Bronchial epithelial cell (primary cell): ENCODE measurements at regions not wholly inside any gene's neighbourhood (a gene's known extent, or its start where the extent isn't known, plus 50 kb on each side); places are given as distances from the start of the nearest gene placed in this dataset.

Source experiments
- DNase-seq: peaks from one replicate; pipeline ENCODE4 v3.0.0-alpha.2; 2010; ENCODE audit warnings: low read depth
- FAIRE-seq: peaks from 2 replicates; lab custom pipeline; 2011; peaks lifted over from hg19 to GRCh38; lab: Jason Lieb, UNC
- H3K27me3 ChIP-seq: 2 replicates; pipeline ENCODE4 v1.5.1; 2011; ENCODE audit warnings: low read length; ENCODE audit not compliant: control insufficient read depth, insufficient read depth
- H3K36me3 ChIP-seq: 2 replicates; pipeline ENCODE4 v1.5.1; 2011; ENCODE audit warnings: low read length; ENCODE audit not compliant: control insufficient read depth, insufficient read depth
- H3K4me3 ChIP-seq: 2 replicates; pipeline ENCODE4 v1.5.1; 2011; ENCODE audit warnings: mild to moderate bottlenecking, low read depth, low read length, control low read depth
- TF ChIP-seq, protein P1 (sequence below): IDR thresholded peaks from 2 replicates; pipeline ENCODE4 v1.5.1; 2011; ENCODE audit warnings: mild to moderate bottlenecking, moderate library complexity, low read length, control low read depth, inconsistent platforms; ENCODE audit not compliant: insufficient read depth, severe bottlenecking

DNA sequence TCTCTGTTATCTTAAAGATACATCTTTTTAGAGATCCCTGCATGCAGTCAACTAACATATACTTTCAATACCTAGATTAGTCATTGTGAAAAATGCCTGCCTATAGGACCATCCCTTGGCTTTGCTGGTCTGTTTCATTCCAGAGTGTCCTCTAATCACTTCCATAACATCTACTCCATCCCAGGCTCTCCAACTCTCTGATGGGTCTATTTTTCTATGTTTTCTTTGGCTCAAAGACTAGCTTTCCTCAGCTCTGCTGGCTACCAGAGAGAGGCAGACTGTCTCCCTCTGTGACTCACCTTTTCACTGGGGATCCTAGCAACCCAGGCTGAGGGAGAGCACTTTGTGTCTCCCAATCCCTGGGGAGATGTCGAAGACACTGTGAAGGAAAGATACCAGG is 547.7 kb upstream of the MCTP2 start:
- Histone ChIP-seq H3K27me3 (no peaks in the 10 kb centered on the region), H3K36me3 (no peaks in the 10 kb centered on the region), H3K4me3 (no peak overlapping the region)
- DNase-seq (no peak), FAIRE-seq (no peak)
- TF ChIP-seq, protein P1, sequence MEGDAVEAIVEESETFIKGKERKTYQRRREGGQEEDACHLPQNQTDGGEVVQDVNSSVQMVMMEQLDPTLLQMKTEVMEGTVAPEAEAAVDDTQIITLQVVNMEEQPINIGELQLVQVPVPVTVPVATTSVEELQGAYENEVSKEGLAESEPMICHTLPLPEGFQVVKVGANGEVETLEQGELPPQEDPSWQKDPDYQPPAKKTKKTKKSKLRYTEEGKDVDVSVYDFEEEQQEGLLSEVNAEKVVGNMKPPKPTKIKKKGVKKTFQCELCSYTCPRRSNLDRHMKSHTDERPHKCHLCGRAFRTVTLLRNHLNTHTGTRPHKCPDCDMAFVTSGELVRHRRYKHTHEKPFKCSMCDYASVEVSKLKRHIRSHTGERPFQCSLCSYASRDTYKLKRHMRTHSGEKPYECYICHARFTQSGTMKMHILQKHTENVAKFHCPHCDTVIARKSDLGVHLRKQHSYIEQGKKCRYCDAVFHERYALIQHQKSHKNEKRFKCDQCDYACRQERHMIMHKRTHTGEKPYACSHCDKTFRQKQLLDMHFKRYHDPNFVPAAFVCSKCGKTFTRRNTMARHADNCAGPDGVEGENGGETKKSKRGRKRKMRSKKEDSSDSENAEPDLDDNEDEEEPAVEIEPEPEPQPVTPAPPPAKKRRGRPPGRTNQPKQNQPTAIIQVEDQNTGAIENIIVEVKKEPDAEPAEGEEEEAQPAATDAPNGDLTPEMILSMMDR = no peak

DNA sequence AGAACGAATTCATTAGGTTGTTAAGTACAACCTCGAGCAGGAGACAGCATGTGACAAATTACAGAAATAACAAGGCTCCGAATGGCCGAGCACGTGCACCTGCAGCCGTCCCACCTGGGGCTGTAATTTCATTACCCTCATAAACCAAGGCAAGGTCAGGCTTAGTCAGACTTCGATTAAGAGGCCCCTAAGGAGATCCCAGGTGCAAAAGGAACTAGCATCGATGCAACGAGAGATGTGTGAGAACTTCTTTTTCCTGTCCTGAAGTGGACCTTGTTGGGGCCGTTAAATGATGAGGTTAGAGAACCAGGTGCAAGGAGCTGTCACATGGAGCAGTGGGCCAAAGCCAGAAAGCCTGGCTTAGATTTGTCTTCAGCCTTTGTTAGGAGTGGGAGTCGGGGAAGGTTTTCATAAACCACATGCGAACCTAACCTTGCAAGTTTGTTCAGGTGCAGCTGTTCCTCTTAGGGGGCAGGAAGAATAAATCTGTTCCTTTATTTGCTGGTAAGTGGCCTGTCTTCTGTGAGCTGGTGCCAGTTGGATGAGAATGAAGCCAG is 559.9 kb upstream of the MCTP2 start:
- Histone ChIP-seq H3K4me3 (no peak overlapping the region), H3K36me3 (no peaks in the 10 kb centered on the region), H3K27me3 (no peaks in the 10 kb centered on the region)
- FAIRE-seq (no peak), DNase-seq (no peak)
- TF ChIP-seq, protein P1 = no peak

DNA sequence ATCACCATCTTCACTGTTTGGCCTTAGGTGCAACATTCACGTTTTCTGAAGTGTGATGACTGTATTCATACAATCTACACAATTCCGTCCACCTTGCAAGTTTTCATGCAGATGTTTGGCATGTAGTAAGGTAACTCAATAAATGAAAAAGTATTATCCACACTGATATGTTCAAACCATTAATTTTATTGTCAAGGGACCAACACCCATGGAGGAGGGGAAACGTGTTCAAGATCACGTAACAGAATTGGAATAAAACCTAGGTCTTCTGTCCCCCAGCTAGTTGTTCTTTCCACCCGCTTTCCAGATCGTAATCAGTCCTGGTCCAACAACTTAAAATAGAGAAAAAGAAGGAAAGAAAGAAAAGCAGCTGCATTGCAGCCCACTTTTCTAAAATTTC is 560.4 kb upstream of the MCTP2 start:
- FAIRE-seq (no peak), DNase-seq (no peak)
- no peaks in the 10 kb centered on the region for H3K27me3 ChIP-seq
- no peak overlapping the region for H3K4me3 ChIP-seq
- TF ChIP-seq, protein P1 = no peak
- no peaks in the 10 kb centered on the region for H3K36me3 ChIP-seq

DNA sequence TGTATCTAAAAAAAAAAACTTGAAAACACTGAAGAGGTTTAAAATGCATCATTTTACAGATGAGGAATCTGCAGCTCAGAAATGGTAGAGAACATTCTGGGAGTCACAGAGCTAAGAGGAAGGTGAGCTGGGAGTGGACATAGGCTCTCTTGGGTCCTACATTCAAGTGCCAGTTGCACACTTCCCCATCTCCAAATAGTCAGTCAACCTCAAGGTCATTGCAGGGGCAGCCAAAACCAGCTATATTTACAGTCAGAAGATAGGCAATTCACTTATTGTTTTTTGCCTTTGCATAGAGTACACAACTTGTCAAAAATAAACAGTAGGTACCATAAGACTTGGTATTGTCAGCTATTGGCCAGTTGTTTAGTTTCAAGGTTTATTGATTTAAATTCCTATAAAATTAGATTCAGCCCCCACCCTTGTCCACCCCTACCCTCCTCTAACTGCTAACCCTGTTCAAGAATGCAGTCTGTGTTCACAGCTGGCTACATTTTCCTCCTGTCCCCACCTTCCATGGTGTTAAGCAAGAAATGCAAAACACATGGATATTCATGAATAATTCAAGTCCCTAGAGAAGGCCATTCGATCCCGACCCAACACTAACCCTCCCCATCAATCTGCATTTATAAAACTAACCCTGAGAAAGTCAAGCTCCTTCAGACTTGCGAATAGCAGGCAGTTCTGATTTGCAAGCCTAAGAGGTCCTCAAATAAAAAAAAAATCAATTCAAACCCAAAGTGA is 567.0 kb upstream of the MCTP2 start:
- TF ChIP-seq, protein P1 = no peak
- no peak for DNase-seq
- no peaks in the 10 kb centered on the region for H3K36me3 ChIP-seq
- no peak for FAIRE-seq
- no peak overlapping the region for H3K4me3 ChIP-seq
- H3K27me3 ChIP-seq = no peaks in the 10 kb centered on the region

DNA sequence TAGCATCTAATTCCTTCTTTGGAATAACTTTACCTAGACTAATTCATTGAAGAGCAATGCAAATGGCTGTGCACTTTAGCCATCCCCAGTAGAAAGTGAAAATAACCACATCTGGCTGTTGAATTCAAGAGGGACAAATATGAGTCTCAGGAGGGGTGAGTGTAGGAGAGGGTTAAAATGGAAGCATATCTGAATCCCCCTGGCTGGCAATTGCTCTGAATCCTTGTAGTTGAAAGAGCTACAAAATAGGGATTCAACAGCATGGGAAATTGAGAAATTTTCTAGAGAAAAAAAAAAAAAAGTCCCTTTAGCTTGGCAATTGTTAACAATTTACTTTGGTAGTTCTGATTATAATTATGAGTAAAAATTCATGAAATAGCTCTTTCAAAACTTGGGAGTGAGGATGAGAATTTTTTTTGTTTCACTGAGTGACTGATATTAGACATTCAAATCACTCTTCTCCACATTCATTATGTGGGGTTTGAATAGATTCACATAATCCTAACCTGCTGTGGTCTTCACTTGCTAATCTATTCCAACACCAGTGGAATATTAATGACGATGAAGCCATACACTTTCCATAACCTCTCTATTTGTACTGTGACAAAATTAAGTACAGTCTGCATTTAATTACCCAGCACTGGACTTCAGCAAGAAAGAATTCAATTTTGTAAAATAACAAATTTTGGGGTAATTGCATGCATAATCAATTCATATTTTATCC is 569.0 kb upstream of the MCTP2 start:
- Histone ChIP-seq H3K27me3 (no peaks in the 10 kb centered on the region), H3K4me3 (no peak overlapping the region), H3K36me3 (no peaks in the 10 kb centered on the region)
- DNase-seq (no peak), FAIRE-seq (no peak)
- TF ChIP-seq, protein P1 = no peak
